GM19324 (cell line): ENCODE measurements at regions not wholly inside any gene's neighbourhood (a gene's known extent, or its start where the extent isn't known, plus 50 kb on each side); places are given as distances from the start of the nearest gene placed in this dataset.
"Not testable (repeated sequence)": the region's sequence is repeated elsewhere in the genome, so short reads cannot be mapped to it uniquely, and the experiment has no call there.

Source experiments
- ATAC-seq: cut with Tn5 transposase; IDR thresholded peaks from one replicate; pipeline ENCODE4 v1.9.1; 2021; ENCODE audit warnings: mild to moderate bottlenecking, moderate library complexity; ENCODE audit not compliant: unreplicated experiment, low FRiP score

- no peak for ATAC-seq
Observed at GRCh38 chr5:62812621-62813255, 234.1 kb downstream of the LRRC70 start.

- not testable (repeated sequence) for ATAC-seq
Observed at GRCh38 chr5:62804819-62805218, 226.2 kb downstream of the LRRC70 start.

- no peak for ATAC-seq
Observed at GRCh38 chr5:62795926-62796325, 217.3 kb downstream of the LRRC70 start.

GRCh38 chr5:62794456-62794855 lies 215.8 kb downstream of the LRRC70 start:
- no peak for ATAC-seq

GRCh38 chr5:62791059-62791458 lies 212.4 kb downstream of the LRRC70 start:
- ATAC-seq = no peak

GRCh38 chr5:62790348-62790747 lies 211.7 kb downstream of the LRRC70 start:
- no peak for ATAC-seq

- ATAC-seq = no peak
Observed at GRCh38 chr5:62786099-62786498, 207.5 kb downstream of the LRRC70 start.

GRCh38 chr5:62785588-62785987 lies 207.0 kb downstream of the LRRC70 start:
- ATAC-seq = no peak

- no peak for ATAC-seq
Observed at GRCh38 chr5:62783374-62784057, 204.9 kb downstream of the LRRC70 start.

- no peak for ATAC-seq
Observed at GRCh38 chr5:62780888-62781287, 202.3 kb downstream of the LRRC70 start.

- ATAC-seq = no peak
Observed at GRCh38 chr5:62780230-62780629, 201.6 kb downstream of the LRRC70 start.

- no peak for ATAC-seq
Observed at GRCh38 chr5:62779010-62779422, 200.4 kb downstream of the LRRC70 start.

- ATAC-seq = no peak
Observed at GRCh38 chr5:62778316-62779009, 199.8 kb downstream of the LRRC70 start.

- ATAC-seq = not testable (repeated sequence)
Observed at GRCh38 chr5:62777081-62777480, 198.5 kb downstream of the LRRC70 start.

- ATAC-seq = not testable (repeated sequence)
Observed at GRCh38 chr5:62776592-62776991, 198.0 kb downstream of the LRRC70 start.

- no peak for ATAC-seq
Observed at GRCh38 chr5:62773460-62773859, 194.8 kb downstream of the LRRC70 start.

GRCh38 chr5:62771341-62771740 lies 192.7 kb downstream of the LRRC70 start:
- no peak for ATAC-seq

- ATAC-seq = no peak
Observed at GRCh38 chr5:62767650-62768049, 189.0 kb downstream of the LRRC70 start.

- ATAC-seq = no peak
Observed at GRCh38 chr5:62767077-62767476, 188.5 kb downstream of the LRRC70 start.

GRCh38 chr5:62762503-62762902 lies 183.9 kb downstream of the LRRC70 start:
- peak; percentile 77 for ATAC-seq

- ATAC-seq = not testable (repeated sequence)
Observed at GRCh38 chr5:62757686-62758085, 179.1 kb downstream of the LRRC70 start.

GRCh38 chr5:62752998-62753367 lies 174.4 kb downstream of the LRRC70 start:
- ATAC-seq = not testable (repeated sequence)
